Adipose tissue (tissue), 3 donors: ENCODE measurements at regions not wholly inside any gene's neighbourhood (a gene's known extent, or its start where the extent isn't known, plus 50 kb on each side); places are given as distances from the start of the nearest gene placed in this dataset.
"Not testable (repeated sequence)": the region's sequence is repeated elsewhere in the genome, so short reads cannot be mapped to it uniquely, and the experiment has no call there.

Experiments
- H3K27ac ChIP-seq: one replicate; pipeline ENCODE4 v1.5.1; 2013; ENCODE audit warnings: low read depth, low read length
- WGBS, 3 donors: extraction: QIAGEN DNeasy Blood & Tissue Kit; methylation state at CpG; one replicate each; pipeline ENCODE4 v1.1.7; 2013; 5-methylcytosine and 5-hydroxymethylcytosine counted together
- donor health status: healthy with polysubstance abuse.
- donor health status: Bipolar disorder and iron deficiency.
- donor health status: healthy.

- H3K27ac ChIP-seq: no peak overlapping the region
- 64 to 84% (median 72%) methylated on average over 15 of the region's 15 CpGs for WGBS, 3 donors
Observed at GRCh38 chr2:101613056-101613704, 84.3 kb upstream of the MAP4K4 start.

- 82 to 93% (median 86%) methylated on average over 3 of the region's 3 CpGs for WGBS, 3 donors
Observed at GRCh38 chr2:101612019-101612418, 85.5 kb upstream of the MAP4K4 start.

GRCh38 chr2:101610750-101611315, 86.7 kb upstream of the MAP4K4 start:
- WGBS, 3 donors: 88 to 98% (median 92%) methylated on average over 3 of the region's 3 CpGs
- no peak overlapping the region for H3K27ac ChIP-seq

More at GRCh38 chr2:101612019-101612418, 85.5 kb upstream of the MAP4K4 start:
- H3K27ac ChIP-seq: no peak overlapping the region

- 94 to 96% (median 95%) methylated on average over 4 of the region's 4 CpGs for WGBS, 3 donors
- no peak overlapping the region for H3K27ac ChIP-seq
Observed at GRCh38 chr2:101609433-101609832, 88.1 kb upstream of the MAP4K4 start.

GRCh38 chr2:101608408-101609310, 88.8 kb upstream of the MAP4K4 start:
- H3K27ac ChIP-seq: no peak overlapping the region
- 78 to 88% (median 87%) methylated on average over 4 of the region's 4 CpGs for WGBS, 3 donors

- no peak overlapping the region for H3K27ac ChIP-seq
- 89 to 91% (median 90%) methylated on average over 4 of the region's 4 CpGs for WGBS, 3 donors
Observed at GRCh38 chr2:101597347-101597944, 100.1 kb upstream of the MAP4K4 start.

- 68 to 79% (median 72%) methylated on average over 4 of the region's 4 CpGs for WGBS, 3 donors
- no peak overlapping the region for H3K27ac ChIP-seq
Observed at GRCh38 chr2:101596333-101596732, 101.2 kb upstream of the MAP4K4 start.

- 73 to 89% (median 77%) methylated on average over 3 of the region's 3 CpGs for WGBS, 3 donors
- no peak overlapping the region for H3K27ac ChIP-seq
Observed at GRCh38 chr2:101587251-101587650, 110.3 kb upstream of the MAP4K4 start.

GRCh38 chr2:101583861-101584260, 108.9 kb upstream of the RFX8 start:
- H3K27ac ChIP-seq: no peak overlapping the region

GRCh38 chr2:101581675-101582299, 106.9 kb upstream of the RFX8 start:
- H3K27ac ChIP-seq: no peak overlapping the region
- 91 to 95% (median 95%) methylated on average over 7 of the region's 7 CpGs for WGBS, 3 donors

- 92 to 96% (median 94%) methylated on average over 5 of the region's 5 CpGs for WGBS, 3 donors
- H3K27ac ChIP-seq: no peak overlapping the region
Observed at GRCh38 chr2:101580528-101580927, 105.6 kb upstream of the RFX8 start.

GRCh38 chr2:101578671-101579070, 103.8 kb upstream of the RFX8 start:
- H3K27ac ChIP-seq: no peak overlapping the region
- 91 to 93% (median 92%) methylated on average over 1 of the region's 1 CpG for WGBS, 3 donors

GRCh38 chr2:101578135-101578534, 103.2 kb upstream of the RFX8 start:
- WGBS, 3 donors: 91 to 96% (median 92%) methylated on average over 4 of the region's 4 CpGs

GRCh38 chr2:101577173-101577572, 102.3 kb upstream of the RFX8 start:
- H3K27ac ChIP-seq: no peak overlapping the region
- WGBS, 3 donors: 45 to 54% (median 49%) methylated on average over 2 of the region's 2 CpGs

More at GRCh38 chr2:101578135-101578534, 103.2 kb upstream of the RFX8 start:
- not testable (repeated sequence) for H3K27ac ChIP-seq

GRCh38 chr2:101574622-101575021, 99.7 kb upstream of the RFX8 start:
- WGBS, 3 donors: 85 to 89% (median 87%) methylated on average over 6 of the region's 6 CpGs
- H3K27ac ChIP-seq: no peak overlapping the region

GRCh38 chr2:101571951-101572350, 97.0 kb upstream of the RFX8 start:
- WGBS, 3 donors: 79 to 93% (median 91%) methylated on average over 1 of the region's 1 CpG
- no peak overlapping the region for H3K27ac ChIP-seq

- no peak overlapping the region for H3K27ac ChIP-seq
- 71 to 76% (median 72%) methylated on average over 7 of the region's 7 CpGs for WGBS, 3 donors
Observed at GRCh38 chr2:101569886-101570520, 95.1 kb upstream of the RFX8 start.

GRCh38 chr2:101568969-101569368, 94.1 kb upstream of the RFX8 start:
- no peak overlapping the region for H3K27ac ChIP-seq
- 91 to 100% (median 97%) methylated on average over 1 of the region's 1 CpG for WGBS, 3 donors
